Loucy (cell line): ENCODE measurements at regions not wholly inside any gene's neighbourhood (a gene's known extent, or its start where the extent isn't known, plus 50 kb on each side); places are given as distances from the start of the nearest gene placed in this dataset.

Source experiments
- CTCF ChIP-seq: fragments of 200-600 bp; sonication (generic); conservative IDR thresholded peaks from 2 replicates; pipeline ENCODE4 v1.5.1; 2014; ENCODE audit warnings: mild to moderate bottlenecking, antibody characterized with exemption, low read length
- EZH2phosphoT487 ChIP-seq: fragments of 200-600 bp; IDR thresholded peaks from 2 replicates; pipeline ENCODE4 v1.6.1; 2018; ENCODE audit warnings: antibody characterized with exemption, mild to moderate bottlenecking, moderate library complexity, borderline replicate concordance

- TF ChIP-seq CTCF (no peak), EZH2phosphoT487 (no peak)
Measured at GRCh38 chr9:93776873-93777272, 178.3 kb downstream of the BARX1 start.
